ENCODE measurements at regions not wholly inside any gene's neighbourhood (a gene's known extent, or its start where the extent isn't known, plus 50 kb on each side); places are given as distances from the start of the nearest gene placed in this dataset.
"Not testable (repeated sequence)": the region's sequence is repeated elsewhere in the genome, so short reads cannot be mapped to it uniquely, and the experiment has no call there.

DNA sequence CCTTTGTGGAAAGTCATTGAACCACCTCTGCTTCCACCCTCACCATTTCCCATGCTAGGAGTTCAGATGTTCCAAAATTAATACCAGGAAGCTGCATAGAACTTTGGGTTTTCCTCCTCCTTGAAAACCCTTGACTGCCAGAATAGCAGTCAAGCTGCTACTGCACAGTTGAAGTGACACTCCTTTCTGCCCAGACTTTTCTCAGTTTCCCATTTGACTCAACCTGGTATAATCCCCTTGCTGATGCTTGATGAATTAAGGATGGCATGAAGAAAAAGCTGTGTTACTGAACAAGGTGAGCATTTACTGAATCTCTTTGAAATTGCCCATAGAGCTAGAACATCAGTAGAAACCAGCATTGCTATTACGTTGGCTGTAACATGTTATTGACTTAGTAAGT, 286.0 kb downstream of the EDEM1 start:
- no peak for DNase-seq (ENCODE audit: low read depth, low spot score)

DNA sequence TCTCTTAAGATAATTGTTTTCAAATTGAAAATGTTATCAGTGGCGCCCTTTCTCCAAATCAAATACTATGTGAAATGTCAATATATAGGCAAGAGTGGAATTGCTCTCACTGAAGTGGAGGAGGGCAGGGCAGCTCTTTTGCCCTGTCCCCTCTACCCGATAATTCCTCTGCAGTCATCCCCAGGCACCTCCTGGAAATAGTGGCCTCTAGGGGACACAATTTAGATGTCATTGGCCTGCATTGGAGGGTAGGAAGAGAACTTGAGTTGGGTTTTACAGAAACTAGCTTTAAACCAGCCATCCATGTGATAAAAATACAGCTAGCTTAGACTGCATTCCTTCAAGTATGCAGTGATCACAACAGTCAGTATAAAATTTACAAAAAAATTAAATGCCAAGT, 288.9 kb downstream of the EDEM1 start:
- DNase-seq (ENCODE audit: low read depth, low spot score): no peak

DNA sequence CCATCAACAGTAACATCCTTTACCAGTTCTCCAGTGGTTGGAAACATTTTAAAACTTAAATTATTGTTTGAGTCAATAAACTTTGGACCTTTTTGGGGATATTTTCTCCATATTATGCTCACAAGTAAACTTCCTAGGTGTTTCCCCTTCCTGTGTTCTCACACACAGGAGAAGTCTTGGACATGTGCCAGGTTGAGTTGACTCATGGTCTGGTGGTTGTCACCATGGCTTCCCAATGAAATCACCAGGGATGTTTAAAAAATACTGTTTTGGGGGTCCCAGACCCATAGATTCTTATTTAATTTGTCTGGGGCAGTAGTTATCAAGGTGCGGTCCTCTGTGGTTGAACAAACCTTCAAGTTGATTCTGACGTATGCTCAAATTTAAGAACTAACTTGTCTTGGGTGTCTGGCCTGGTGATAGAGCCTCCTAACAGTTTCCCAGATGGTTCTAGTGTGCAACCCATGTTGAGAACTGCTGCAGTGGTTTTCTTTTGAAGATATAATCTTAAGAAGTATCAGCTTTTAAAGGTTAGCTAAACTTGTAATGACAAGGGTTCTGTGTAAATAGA, 291.8 kb downstream of the EDEM1 start:
- DNase-seq (ENCODE audit: low read depth, low spot score): no peak

DNA sequence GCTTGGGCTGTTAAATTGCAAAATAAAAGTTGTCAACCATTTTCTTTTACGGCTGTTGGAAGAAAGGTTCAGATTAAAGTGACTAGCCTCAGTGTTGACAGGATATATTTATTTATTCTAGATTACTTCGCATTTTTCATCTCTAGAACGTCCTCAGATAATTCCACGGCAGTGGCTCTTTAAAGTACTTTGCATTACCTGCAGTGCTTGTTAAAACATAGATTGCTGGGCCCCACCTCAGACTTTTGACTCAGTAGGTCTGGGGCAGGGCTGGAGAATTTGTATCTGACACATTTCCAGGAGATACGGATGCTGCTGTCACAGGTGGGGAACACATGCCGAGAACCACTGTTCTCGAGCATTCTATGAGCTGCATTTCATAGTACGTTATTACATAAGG, 292.7 kb downstream of the EDEM1 start:
- no peak for DNase-seq (ENCODE audit: low read depth, low spot score)

DNA sequence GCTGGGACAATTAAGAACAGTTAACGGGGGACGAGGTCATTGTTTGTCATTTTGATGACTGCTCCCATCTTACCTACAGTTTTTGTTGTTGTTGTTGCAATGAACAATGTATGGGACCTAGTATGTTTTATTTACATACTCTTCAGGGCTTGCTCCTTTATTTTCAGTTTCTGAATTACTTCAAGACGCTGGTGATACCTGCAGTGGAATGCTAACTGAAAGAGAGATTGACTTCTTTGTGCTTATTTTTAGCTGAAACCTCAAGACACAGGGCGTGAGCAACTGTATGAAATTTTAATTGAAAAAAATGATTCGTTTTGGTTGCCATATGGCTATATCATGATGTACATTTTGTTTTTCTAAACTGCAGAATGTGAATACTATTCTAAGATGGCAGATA, 297.9 kb downstream of the EDEM1 start:
- DNase-seq (ENCODE audit: low read depth, low spot score): no peak

DNA sequence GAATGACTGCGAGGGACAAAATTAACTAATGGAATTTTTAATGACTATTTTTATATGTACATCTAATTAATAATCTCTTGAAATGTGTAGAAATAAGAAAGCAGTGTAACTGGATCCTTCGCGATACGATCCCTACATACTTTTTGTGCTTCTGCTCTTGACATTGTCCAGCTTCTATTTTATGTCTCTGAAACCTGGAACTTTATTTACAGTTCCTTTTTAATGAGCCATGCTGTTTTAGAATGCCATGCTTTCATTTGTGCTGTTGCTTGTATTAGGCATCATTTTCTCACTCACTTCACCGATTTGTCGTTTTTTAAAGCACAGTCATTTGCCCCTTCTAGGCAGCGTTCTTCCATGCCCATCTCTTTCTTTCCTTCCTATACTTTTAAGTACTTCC, 301.3 kb downstream of the EDEM1 start:
- DNase-seq (ENCODE audit: low read depth, low spot score): no peak

DNA sequence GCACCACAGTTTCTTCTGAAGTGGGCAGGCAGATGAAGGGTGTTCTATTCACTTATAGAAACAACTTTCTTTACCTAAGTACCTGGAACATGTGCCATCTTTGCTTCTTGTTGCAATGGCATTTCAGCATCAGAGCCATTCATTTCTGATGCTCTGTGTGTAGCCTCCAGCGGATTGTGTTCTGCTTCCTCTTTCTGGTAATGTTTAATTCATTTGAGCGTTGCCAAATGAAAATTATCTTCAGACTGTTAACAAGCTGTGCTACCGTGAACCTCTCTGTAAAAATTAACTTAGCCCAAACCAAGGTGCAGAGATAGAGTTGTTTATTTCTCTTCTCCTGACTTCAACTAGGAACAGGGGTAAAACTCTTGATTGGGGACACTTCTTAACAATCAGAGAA, 302.0 kb downstream of the EDEM1 start:
- DNase-seq (ENCODE audit: low read depth, low spot score): no peak

DNA sequence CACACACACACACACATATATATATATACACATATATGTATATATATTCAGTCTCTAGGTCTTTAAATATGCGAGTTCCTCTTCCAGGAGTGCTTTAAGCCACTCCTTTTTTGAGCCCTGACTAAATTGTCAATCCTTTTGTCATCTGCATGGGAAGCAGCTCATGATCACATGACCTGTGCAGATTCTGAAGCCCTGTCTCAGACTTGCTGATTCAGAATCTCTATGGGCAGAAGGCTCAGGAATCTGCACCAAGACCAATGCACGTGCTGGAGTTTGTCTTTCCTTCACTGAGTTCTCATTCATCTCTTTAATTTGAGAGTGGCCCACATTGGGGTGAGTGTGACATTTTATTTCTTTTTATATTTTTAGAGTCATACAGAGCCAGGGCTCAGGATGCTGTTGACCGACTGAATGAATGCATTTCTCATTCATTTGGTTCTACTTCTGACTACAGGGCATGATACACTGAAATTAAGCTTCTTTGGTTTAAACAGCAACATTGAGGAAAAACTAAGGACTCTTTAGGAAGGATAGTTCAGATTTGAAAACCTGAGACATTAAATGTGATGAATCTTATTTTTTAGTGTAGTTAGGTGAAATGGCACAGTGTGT, 307.5 kb downstream of the EDEM1 start:
- DNase-seq (ENCODE audit: low read depth, low spot score): no peak

DNA sequence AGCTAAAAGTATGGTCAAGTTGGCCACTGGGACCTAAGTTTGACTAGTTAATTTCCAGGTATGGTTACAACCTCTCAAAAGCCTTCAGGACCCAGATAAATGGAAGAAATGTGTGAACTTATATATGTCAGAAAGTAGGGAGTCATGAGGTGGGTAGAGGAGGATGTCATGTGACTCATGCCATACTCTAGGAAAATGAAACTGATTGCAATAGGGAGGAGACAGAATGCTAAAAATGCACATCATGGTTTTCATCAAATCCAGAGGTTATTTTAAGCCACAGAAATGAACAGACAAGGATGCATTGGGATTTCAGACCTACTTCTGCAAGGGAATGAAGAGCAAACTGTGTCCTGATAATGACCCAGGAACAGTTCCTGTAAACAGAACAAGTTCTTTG, 310.0 kb downstream of the EDEM1 start:
- no peak for DNase-seq (ENCODE audit: low read depth, low spot score)

DNA sequence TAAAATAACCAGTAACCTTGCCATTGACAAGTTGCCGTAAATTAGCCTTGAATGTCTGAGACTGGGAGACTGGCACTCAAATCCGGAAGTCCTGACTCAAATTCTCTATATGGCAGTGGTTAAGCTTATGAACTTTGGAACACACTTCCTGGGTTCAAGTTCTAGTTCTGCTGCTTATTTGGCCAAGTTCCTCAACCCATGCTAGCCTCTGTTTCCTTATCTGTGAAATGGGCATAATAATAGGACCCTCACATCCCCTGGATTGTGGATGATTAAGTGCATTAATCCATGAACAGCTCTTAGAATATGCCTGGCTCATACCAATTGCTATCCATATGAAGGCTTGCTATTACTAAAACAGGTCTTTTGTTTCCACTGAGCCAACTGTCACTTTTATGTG, 311.5 kb downstream of the EDEM1 start:
- no peak for DNase-seq (ENCODE audit: low read depth, low spot score)

DNA sequence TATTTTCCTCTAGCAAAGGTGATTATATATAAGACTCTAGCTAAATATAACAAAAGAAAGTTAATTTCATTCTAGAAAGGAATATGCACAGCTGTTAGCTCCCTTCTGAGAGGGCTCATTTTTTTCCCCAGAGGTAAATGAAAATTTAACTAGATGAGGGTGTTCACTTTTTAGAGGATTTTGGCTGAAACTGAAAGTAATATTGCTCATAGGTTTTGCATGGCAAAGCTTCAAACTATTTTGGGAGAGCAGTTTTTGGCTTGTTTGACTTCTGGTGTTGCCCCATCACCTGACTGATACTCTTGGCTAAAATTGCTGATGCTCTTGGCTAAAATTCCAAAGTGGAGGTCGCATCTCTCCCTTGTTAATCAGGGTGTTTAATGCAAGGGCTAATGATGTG, 311.9 kb downstream of the EDEM1 start:
- no peak for DNase-seq (ENCODE audit: low read depth, low spot score)

DNA sequence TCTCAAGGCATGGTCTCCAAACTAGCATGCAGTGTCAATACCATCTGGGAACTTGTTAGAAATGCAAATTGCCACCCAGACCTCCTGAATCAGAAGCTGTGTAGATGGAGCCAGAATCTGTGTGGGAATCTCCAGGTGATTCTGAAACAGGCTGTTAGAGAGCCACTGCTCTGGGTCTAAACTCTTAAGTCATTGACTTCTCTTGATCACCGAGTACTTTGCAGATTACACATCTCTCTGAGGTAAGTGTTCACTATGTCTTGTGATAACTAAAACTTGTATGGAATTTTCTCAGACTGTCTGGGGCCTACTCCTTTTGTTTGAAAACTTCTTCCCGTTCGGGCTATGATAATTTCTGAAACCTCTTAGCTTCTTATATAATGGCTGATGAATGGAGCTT, 315.6 kb downstream of the EDEM1 start:
- DNase-seq (ENCODE audit: low read depth, low spot score): no peak

DNA sequence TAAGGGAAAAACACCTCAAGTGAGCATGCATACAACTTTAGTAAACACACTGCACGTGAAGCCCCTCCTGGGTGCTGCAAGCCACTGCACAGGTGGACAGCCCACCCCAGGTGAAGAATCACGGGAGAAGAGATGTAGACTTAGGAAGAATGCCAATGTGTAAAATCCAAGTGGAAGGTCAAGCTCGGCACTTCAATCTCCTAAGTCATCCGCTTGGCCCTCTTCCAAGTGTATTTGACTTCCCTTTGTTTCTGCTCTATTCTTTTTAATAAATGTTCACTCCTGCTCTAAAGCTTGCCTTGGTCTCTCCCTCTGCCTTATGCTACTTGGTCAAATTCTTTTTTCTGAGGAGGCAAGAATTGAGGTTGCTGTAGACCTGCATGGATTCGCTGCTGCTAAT, 316.6 kb downstream of the EDEM1 start:
- DNase-seq (ENCODE audit: low read depth, low spot score): no peak

DNA sequence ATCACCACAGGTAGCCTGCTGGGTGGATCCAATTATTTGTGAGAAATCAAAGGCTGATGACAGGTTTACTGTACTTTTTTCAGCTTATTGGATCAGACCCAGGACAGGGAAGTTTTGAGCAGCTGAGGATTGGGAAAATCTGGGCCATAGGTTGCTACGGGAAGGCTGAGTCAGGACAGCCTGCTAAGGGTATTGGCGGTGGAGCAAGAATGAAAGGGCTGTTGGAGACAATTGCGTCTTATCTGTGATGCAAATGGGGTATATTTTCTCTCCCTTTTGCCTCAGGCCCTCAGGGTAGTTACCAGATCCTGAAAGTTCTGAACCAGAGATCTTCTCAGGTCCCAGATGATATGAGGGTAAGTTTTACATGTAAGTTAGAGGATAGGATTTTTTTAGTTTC, 317.7 kb downstream of the EDEM1 start:
- DNase-seq (ENCODE audit: low read depth, low spot score): no peak

DNA sequence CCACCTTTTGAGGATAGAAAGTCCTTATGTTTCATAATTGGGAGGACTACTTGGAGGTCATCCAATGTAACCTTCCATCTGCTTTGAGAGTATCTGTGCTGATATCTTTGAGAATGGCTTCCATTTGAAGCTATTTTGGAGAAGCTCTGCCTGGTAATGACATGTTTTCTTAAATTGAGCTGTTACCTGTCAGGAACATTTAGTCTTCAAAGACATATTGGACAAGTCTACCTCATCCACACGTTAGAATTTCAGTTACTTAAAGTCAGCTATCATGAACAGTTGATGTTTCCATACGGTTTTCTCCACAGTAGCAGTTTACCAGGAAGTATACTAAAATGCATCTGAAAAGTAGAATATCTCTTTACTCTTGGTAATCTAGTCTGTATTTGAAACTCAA, 318.5 kb downstream of the EDEM1 start:
- DNase-seq (ENCODE audit: low read depth, low spot score): no peak

DNA sequence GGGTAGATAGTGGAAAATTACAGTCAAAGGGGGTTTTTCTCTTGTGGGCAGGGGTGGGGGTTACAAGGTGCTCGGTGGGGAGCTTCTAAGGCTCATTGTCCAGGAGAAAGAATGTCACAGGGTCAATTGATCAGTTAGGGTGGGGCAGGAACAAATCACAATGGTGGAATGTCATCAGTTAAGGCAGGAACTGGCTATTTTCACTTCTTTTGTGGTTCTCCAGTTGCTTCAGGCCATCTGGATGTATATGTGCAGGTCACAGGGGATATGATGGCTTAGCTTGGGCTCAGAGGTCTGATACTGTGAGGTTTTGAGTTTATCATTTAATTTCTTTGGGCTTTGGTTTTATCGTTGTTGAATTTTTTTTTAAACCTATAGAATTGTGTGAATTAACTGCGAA, 321.4 kb downstream of the EDEM1 start:
- DNase-seq (ENCODE audit: low read depth, low spot score): not testable (repeated sequence)

DNA sequence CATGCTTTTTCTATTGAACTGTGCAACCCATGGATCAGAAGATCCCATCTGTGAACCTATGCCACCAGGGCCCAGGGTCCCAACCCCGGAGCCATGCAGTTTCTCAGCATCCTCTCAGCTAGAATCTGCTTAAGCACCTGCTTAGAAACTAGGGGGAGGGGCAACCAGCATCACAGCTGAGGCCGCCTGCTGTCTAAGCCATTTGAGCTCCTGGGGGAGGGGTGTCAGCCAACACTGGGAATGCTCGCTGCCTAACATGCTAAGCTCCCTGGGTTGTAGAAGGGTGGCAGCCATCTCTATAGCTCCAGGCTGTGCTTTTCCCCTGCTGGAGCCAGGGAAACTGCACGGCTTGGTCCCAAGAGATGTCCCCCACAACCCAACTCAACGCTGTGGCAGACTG, 322.8 kb downstream of the EDEM1 start:
- no peak for DNase-seq (ENCODE audit: low read depth, low spot score)

DNA sequence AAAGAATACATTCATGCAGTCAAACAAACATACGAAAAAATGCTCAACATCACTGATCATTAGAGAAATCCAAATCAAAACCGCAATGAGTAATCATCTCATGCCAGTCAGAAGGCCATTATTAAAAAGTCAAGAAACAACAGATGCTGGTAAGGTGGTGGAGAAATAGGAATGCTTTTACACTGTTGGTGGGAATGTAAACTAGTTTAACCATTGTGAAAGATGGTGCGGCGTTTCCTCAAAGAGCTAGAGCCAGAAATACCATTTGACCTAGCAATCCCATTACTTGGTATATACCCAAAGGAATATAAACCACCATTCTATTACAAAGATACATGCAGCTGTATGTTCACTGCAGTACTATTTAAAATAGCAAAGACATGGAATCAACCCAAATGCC, 330.4 kb downstream of the EDEM1 start:
- DNase-seq (ENCODE audit: low read depth, low spot score): no peak

DNA sequence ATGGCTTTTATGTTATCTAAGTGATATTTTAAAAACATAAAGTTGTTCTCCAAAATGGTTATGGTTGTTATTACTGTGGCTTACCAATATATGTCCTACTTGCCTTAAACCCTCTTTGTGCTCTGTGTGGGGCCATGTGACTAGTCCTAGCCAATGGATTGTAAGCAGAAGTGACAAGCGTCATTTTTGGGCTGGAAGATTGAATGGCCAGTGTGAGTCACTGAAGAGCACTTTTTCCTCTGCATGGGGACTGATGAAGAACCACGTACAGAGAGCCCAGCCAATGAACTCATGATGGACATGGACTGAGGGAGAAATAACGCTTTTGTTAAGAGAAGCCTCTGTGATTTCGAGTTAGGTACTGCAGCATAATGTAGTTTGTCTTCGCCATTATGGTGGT, 332.7 kb downstream of the EDEM1 start:
- DNase-seq (ENCODE audit: low read depth, low spot score): no peak

DNA sequence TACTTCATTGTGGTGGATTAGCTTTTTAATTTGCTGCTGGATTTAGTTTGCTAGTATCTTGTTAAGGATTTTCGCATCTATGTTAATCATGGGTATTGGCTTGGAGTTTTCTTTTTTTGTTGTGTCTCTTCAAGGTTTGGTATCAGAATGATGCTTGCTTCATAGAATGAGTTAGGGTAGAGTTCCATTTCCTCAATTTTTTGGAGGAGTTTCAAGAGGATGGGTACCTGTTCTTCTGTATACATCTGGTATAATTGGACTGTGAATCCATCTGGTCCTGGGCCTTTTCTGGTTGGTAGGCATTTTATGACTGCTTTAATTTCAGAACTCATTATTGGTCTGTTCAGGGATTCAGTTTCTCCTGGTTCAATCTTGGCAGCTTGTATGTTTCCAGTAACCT, 335.6 kb downstream of the EDEM1 start:
- no peak for DNase-seq (ENCODE audit: low read depth, low spot score)

DNA sequence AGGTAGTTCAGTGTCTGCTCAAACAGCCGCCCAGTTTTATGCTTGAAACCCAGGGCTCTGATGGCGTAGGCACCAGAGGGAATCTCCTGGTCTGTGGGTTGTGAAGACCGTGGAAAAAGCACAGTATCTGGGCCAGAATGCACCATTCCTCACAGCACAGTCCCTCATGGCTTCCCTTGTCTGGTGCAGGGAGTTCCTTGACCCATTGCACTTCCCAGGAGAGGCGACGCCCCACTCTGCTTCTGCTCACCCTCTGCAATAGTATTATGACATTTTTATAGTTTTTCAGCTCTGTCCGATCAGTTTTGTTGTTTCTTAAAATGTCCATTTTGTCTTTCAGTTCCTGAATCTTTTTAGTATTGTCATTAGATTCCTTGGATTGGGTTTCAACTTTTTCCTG, 343.5 kb downstream of the EDEM1 start:
- no peak for DNase-seq (ENCODE audit: low read depth, low spot score)

DNA sequence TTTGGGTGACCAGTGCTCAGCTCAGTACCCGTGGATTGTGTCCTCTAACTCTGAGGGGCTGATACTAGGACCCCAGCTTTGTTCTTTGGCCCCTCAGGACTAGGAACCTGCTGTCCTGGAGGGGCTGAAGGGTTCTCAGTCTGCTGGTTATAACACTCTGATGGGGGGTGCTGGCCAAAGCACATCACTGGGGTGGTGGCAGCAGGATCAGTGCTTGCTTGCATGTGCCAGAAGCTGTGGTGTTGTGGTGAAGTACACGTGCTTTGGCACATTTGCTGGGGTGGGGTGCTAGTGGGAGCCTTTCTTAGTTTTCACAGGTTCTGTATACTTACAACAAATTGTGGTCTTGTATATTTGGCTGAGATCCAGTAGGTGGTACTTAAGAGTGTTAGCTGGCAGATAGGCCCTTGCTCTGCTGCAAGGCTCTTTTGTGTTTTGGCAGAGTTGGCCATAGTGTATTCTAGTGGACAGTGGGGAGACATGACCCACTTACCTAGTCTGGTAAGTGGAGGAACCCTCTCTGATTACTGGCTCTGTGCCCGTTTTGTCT, 344.3 kb downstream of the EDEM1 start:
- no peak for DNase-seq (ENCODE audit: low read depth, low spot score)

DNA sequence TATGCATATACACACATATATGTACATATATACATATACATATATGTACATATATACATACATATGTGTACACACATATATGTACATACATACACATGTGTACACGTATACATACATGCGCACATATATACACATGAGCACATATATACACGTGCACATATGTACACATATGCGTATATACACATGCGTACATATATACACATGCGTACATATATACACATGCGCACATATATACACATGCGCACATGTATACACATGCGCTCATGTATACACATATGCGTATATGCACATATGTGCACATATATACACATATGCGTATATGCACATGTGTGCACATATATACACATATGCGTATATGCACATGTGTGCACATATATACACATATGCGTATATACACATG, 353.0 kb downstream of the EDEM1 start:
- no peak for DNase-seq (ENCODE audit: low read depth, low spot score)

DNA sequence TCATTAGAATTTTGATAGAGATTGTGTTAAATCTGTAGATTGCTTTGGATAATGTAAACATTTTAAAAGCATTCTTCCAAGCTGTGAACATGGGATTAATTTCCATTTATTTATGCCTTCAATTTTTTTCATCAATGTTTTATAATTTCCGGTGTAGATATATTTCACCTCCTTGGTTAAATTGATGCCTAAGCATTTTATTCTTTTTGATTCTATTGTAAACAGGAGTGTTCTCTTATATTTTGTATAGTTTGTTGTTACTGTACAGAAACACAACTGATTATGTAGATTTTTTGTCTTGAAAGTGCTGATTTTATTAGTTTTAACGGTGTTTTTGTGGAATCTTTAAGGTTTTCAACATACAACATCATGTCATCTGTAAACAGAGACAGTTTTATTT, 355.0 kb downstream of the EDEM1 start:
- no peak for DNase-seq (ENCODE audit: low read depth, low spot score)

All from activated CD4-positive, CD25-positive, alpha-beta regulatory T cell treated with anti-CD3 and anti-CD28 coated beads, Interleukin-2, amount 50 U/mL, for 16 hours (primary cell).